ENCODE measurements at regions not wholly inside any gene's neighbourhood (a gene's known extent, or its start where the extent isn't known, plus 50 kb on each side); places are given as distances from the start of the nearest gene placed in this dataset.

GRCh38 chrX:7220121-7220520 lies 72.2 kb upstream of the PUDP start:
- DNase-seq (ENCODE audit: low read depth, low spot score), result no peak

GRCh38 chrX:7219153-7219705 lies 71.3 kb upstream of the PUDP start:
- no peak for DNase-seq (ENCODE audit: low read depth, low spot score)

GRCh38 chrX:7218321-7219152 lies 70.6 kb upstream of the PUDP start:
- no peak for DNase-seq (ENCODE audit: low read depth, low spot score)

- DNase-seq (ENCODE audit: low read depth, low spot score), result no peak
Observed at GRCh38 chrX:7216981-7217587, 69.1 kb upstream of the PUDP start.

- DNase-seq (ENCODE audit: low read depth, low spot score), result no peak
Observed at GRCh38 chrX:7215842-7216241, 67.9 kb upstream of the PUDP start.

GRCh38 chrX:7214251-7214650 lies 66.3 kb upstream of the PUDP start:
- no peak for DNase-seq (ENCODE audit: low read depth, low spot score)

GRCh38 chrX:7205037-7205577 lies 57.2 kb upstream of the PUDP start:
- DNase-seq (ENCODE audit: low read depth, low spot score), result no peak

GRCh38 chrX:7204619-7205018 lies 56.7 kb upstream of the PUDP start:
- no peak for DNase-seq (ENCODE audit: low read depth, low spot score)

- DNase-seq (ENCODE audit: low read depth, low spot score), result no peak
Observed at GRCh38 chrX:7202206-7202605, 54.3 kb upstream of the PUDP start.

GRCh38 chrX:7201496-7201895 lies 53.5 kb upstream of the PUDP start:
- DNase-seq (ENCODE audit: low read depth, low spot score), result no peak

- no peak for DNase-seq (ENCODE audit: low read depth, low spot score)
Observed at GRCh38 chrX:7198499-7198898, 50.5 kb upstream of the PUDP start.
